GM06990 (cell line): ENCODE measurements at regions not wholly inside any gene's neighbourhood (a gene's known extent, or its start where the extent isn't known, plus 50 kb on each side); places are given as distances from the start of the nearest gene placed in this dataset.

Experiments
- DNase-seq: peaks from one replicate; pipeline ENCODE4 v3.0.0-alpha.2; 2011; ENCODE audit not compliant: insufficient read length; ENCODE audit errors: extremely low read depth
- H3K27me3 ChIP-seq: replicated peaks from 2 replicates; pipeline ENCODE4 v1.6.0; 2011; ENCODE audit warnings: low read length; ENCODE audit not compliant: control insufficient read depth, insufficient read depth
- H3K36me3 ChIP-seq: 2 replicates; pipeline ENCODE4 v1.5.1; 2011; ENCODE audit warnings: low read length; ENCODE audit not compliant: control insufficient read depth, insufficient read depth
- H3K4me3 ChIP-seq: replicated peaks from 2 replicates; pipeline ENCODE4 v1.5.1; 2011; ENCODE audit warnings: low read depth, mild to moderate bottlenecking, control low read depth, low read length
- TF ChIP-seq, protein P1 (sequence below): IDR thresholded peaks from 2 replicates; pipeline ENCODE4 v1.5.1; 2011; ENCODE audit warnings: low read length, control low read depth, mild to moderate bottlenecking, inconsistent platforms; ENCODE audit not compliant: insufficient read depth, poor library complexity, severe bottlenecking

GRCh38 chr13:53101883-53102282 lies 73.3 kb downstream of the OLFM4 start:
- Histone ChIP-seq H3K4me3 (no peak overlapping the region), H3K36me3 (no peaks in the 10 kb centered on the region), H3K27me3 (no peaks in the 10 kb centered on the region)
- DNase-seq: no peak
- TF ChIP-seq, protein P1, sequence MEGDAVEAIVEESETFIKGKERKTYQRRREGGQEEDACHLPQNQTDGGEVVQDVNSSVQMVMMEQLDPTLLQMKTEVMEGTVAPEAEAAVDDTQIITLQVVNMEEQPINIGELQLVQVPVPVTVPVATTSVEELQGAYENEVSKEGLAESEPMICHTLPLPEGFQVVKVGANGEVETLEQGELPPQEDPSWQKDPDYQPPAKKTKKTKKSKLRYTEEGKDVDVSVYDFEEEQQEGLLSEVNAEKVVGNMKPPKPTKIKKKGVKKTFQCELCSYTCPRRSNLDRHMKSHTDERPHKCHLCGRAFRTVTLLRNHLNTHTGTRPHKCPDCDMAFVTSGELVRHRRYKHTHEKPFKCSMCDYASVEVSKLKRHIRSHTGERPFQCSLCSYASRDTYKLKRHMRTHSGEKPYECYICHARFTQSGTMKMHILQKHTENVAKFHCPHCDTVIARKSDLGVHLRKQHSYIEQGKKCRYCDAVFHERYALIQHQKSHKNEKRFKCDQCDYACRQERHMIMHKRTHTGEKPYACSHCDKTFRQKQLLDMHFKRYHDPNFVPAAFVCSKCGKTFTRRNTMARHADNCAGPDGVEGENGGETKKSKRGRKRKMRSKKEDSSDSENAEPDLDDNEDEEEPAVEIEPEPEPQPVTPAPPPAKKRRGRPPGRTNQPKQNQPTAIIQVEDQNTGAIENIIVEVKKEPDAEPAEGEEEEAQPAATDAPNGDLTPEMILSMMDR: no peak

GRCh38 chr13:53104136-53104535 lies 75.5 kb downstream of the OLFM4 start:
- Histone ChIP-seq H3K4me3 (no peak overlapping the region), H3K36me3 (no peaks in the 10 kb centered on the region), H3K27me3 (no peaks in the 10 kb centered on the region)
- DNase-seq: no peak
- TF ChIP-seq, protein P1: no peak

DNA sequence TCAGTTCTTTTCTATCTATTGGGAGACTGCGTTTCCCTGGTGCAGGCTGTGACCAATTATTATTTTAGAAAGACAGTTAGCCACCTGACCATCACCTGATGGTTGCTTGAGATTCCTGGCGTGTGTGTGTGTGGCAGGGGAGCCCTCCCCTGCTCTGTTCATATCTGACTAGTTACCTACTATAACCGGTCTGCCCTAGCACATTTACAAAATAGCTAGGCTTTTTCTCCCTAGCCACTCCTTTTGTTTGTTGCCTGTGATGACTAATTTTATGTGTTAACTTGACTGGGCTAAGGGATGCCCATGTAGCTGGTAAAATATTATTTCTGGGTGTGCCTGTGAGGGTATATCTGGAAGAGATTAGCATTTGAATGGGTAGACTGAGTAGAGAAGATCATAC lies 76.9 kb downstream of the OLFM4 start:
- TF ChIP-seq, protein P1: no peak
- Histone ChIP-seq H3K4me3 (no peak overlapping the region), H3K27me3 (no peaks in the 10 kb centered on the region), H3K36me3 (no peaks in the 10 kb centered on the region)
- no peak for DNase-seq

GRCh38 chr13:53105890-53106289 lies 77.3 kb downstream of the OLFM4 start:
- TF ChIP-seq, protein P1: no peak
- Histone ChIP-seq H3K27me3 (no peaks in the 10 kb centered on the region), H3K4me3 (no peak overlapping the region), H3K36me3 (no peaks in the 10 kb centered on the region)
- no peak for DNase-seq

DNA sequence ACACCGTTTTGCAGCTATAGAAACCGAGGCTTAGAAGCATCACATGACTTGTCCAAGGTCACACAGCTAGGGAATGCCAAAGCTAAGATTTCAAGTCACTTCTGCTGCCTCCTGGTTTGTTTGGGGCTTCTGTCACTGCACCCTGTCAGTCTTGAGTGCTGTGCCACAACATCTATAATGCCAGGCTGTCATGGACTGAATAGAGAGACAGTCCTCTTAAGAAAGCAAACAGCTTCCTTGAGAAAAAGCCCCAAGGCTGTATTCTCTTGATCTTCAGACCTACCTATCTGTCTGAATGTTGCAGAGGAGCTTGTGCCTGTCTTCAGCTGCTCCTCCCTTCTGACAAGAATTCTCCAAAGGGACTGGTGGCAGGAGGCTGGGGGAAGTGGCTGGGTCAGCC lies 81.6 kb downstream of the OLFM4 start:
- no peak for DNase-seq
- Histone ChIP-seq H3K27me3 (no peaks in the 10 kb centered on the region), H3K36me3 (no peaks in the 10 kb centered on the region), H3K4me3 (no peak overlapping the region)
- TF ChIP-seq, protein P1: no peak

DNA sequence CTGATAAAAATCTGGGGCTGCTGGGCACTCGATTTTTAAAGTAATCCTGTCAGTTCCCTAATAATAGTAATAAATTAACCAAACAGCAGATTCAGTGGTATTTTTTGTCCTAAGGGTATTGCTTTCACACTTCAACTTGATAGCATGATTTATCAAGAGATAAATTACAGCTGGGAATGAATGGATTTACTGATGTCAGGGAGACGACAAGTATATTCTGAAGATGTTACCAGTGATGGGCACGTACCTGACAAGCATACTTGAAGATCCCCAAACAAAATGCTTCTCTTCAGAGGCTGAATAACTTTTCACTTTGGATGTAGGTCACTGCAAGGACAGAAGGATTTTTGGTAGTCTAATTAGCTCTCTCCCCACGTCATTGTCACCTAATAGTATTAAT lies 82.0 kb downstream of the OLFM4 start:
- DNase-seq: no peak
- Histone ChIP-seq H3K27me3 (no peaks in the 10 kb centered on the region), H3K36me3 (no peaks in the 10 kb centered on the region), H3K4me3 (no peak overlapping the region)
- TF ChIP-seq, protein P1: no peak
